SK-N-SH (cell line): ENCODE measurements at regions not wholly inside any gene's neighbourhood (a gene's known extent, or its start where the extent isn't known, plus 50 kb on each side); places are given as distances from the start of the nearest gene placed in this dataset.

Experiments used
- CTCF ChIA-PET: fragments of 300-600, 350-600 bp; formaldehyde crosslinking; extraction: SDS; loops from one replicate; lab custom pipeline; 2021; lab: Yijun Ruan, JAX
- POLR2A ChIA-PET: fragments of 350-600 bp; sonication (Branson Sonifier 250); formaldehyde crosslinking; extraction: SDS; loops from one replicate; lab custom pipeline; 2020; ENCODE audit warnings: antibody characterized with exemption, inconsistent platforms; lab: Yijun Ruan, JAX
- DNase-seq: peaks from one replicate; pipeline ENCODE4 v3.0.0; 2012
- H2AFZ ChIP-seq: fragments of 200-600 bp; sonication (generic); 2 replicates; pipeline ENCODE4 v1.8.1; 2016; ENCODE audit warnings: antibody characterized with exemption, mild to moderate bottlenecking, low read depth
- H3F3A ChIP-seq: fragments of 200-600 bp; sonication (generic); replicated peaks from 2 replicates; pipeline ENCODE3; 2016; ENCODE audit warnings: antibody characterized with exemption, mild to moderate bottlenecking; ENCODE audit not compliant: insufficient read depth
- H3K27ac ChIP-seq, 2 experiments: fragments of 200-500 bp in 1 of 2; fragments of 200-600 bp in 1 of 2; sonication (Bioruptor generic) in 1 of 2; sonication (generic), shearing (Covaris generic) in 1 of 2; 2 replicates each; pipeline versions ENCODE4 v1.5.1 to v1.6.1; 2014 to 2016; ENCODE audit warnings: low read depth in 2 of 2, inconsistent platforms in 1 of 2, low read length in 1 of 2, mild to moderate bottlenecking in 1 of 2, mixed read lengths in 1 of 2
- H3K27me3 ChIP-seq: fragments of 200-600 bp; sonication (generic), shearing (Covaris generic); 2 replicates; pipeline ENCODE4 v1.6.1; 2016; ENCODE audit warnings: mixed run types; ENCODE audit not compliant: insufficient read depth
- H3K36me3 ChIP-seq, 2 experiments: fragments of 200-500 bp in 1 of 2; fragments of 200-600 bp in 1 of 2; sonication (Bioruptor generic) in 1 of 2; sonication (generic) in 1 of 2; replicated peaks in 1 of 2; 2 replicates each; pipeline versions ENCODE3 to v1.5.1; 2014 to 2016; ENCODE audit warnings: low read length in 1 of 2, mild to moderate bottlenecking in 1 of 2; ENCODE audit not compliant: insufficient read depth in 2 of 2, control insufficient read depth in 1 of 2
- H3K4me1 ChIP-seq, 2 experiments: fragments of 200-500 bp in 1 of 2; fragments of 200-600 bp in 1 of 2; sonication (Bioruptor generic) in 1 of 2; sonication (generic), shearing (Covaris generic) in 1 of 2; 2 replicates each; pipeline versions ENCODE4 v1.5.1 to v1.6.1; 2014 to 2016; ENCODE audit warnings: low read depth in 1 of 2, low read length in 1 of 2, mixed run types in 1 of 2; ENCODE audit not compliant: insufficient read depth in 2 of 2, control insufficient read depth in 1 of 2
- H3K4me2 ChIP-seq: fragments of 200-600 bp; sonication (generic), shearing (Covaris generic); 2 replicates; pipeline ENCODE4 v1.6.1; 2017; ENCODE audit warnings: mixed run types
- H3K4me3 ChIP-seq, 2 experiments: fragments of 200-500 bp in 1 of 2; fragments of 200-600 bp in 1 of 2; sonication (Bioruptor generic) in 1 of 2; sonication (generic), shearing (Covaris generic) in 1 of 2; 2 replicates each; pipeline versions ENCODE4 v1.5.1 to v1.8.1; 2014 to 2016; ENCODE audit warnings: low read depth in 2 of 2, inconsistent platforms in 1 of 2, low read length in 1 of 2, mild to moderate bottlenecking in 1 of 2, mixed read lengths in 1 of 2, moderate library complexity in 1 of 2
- H3K79me2 ChIP-seq: fragments of 200-600 bp; sonication (generic); 2 replicates; pipeline ENCODE4 v1.8.1; 2017; ENCODE audit warnings: mild to moderate bottlenecking; ENCODE audit not compliant: insufficient read depth
- H3K9ac ChIP-seq: fragments of 200-600 bp; sonication (generic); 2 replicates; pipeline ENCODE4 v1.6.1; 2017; ENCODE audit warnings: mixed run types
- H3K9me2 ChIP-seq: fragments of 200-600 bp; sonication (generic); 2 replicates; pipeline ENCODE4 v1.6.1; 2017; ENCODE audit warnings: mixed run types
- H3K9me3 ChIP-seq: fragments of 200-600 bp; sonication (generic); 2 replicates; pipeline ENCODE4 v1.6.1; 2017; ENCODE audit warnings: mixed run types, mild to moderate bottlenecking, moderate library complexity
- H4K20me1 ChIP-seq: fragments of 200-600 bp; sonication (generic); 2 replicates; pipeline ENCODE4 v1.6.1; 2017; ENCODE audit warnings: mild to moderate bottlenecking, mixed run types; ENCODE audit not compliant: insufficient read depth
- CHD2 ChIP-seq: fragments of 150-350 bp; IDR thresholded peaks from 2 replicates; pipeline ENCODE4 v1.6.1; 2018; ENCODE audit warnings: low read length; ENCODE audit not compliant: partially characterized antibody
- CTCF ChIP-seq: fragments of 200-600 bp; sonication (generic); IDR thresholded peaks from 2 replicates; pipeline ENCODE4 v1.6.1; 2017; ENCODE audit warnings: antibody characterized with exemption, mild to moderate bottlenecking, moderate library complexity
- FOSL2 ChIP-seq: IDR thresholded peaks from 2 replicates; pipeline ENCODE4 v1.4.0; 2012; ENCODE audit warnings: low read depth, mild to moderate bottlenecking, moderate library complexity, borderline replicate concordance
- FOXM1 ChIP-seq: IDR thresholded peaks from 2 replicates; pipeline ENCODE4 v1.4.0; 2012; ENCODE audit warnings: low read depth, mild to moderate bottlenecking
- GABPA ChIP-seq: IDR thresholded peaks from 2 replicates; pipeline ENCODE4 v1.4.0; 2012; ENCODE audit warnings: low read depth, mild to moderate bottlenecking
- GATA2 ChIP-seq: sonication (generic); formaldehyde crosslinking; IDR thresholded peaks from 2 replicates; pipeline ENCODE4 v1.5.0; 2020; ENCODE audit warnings: mild to moderate bottlenecking, missing genetic modification reagents
- JUND ChIP-seq: IDR thresholded peaks from 2 replicates; pipeline ENCODE4 v1.4.0; 2012
- MEF2A ChIP-seq: IDR thresholded peaks from 2 replicates; pipeline ENCODE4 v1.4.0; 2012; ENCODE audit warnings: low read depth, borderline replicate concordance
- NRF1 ChIP-seq: IDR thresholded peaks from 2 replicates; pipeline ENCODE4 v1.6.1; 2012; ENCODE audit warnings: low read depth, mild to moderate bottlenecking, low read length
- POLR2AphosphoS5 ChIP-seq: IDR thresholded peaks from 2 replicates; pipeline ENCODE4 v1.6.1; 2012; ENCODE audit warnings: low read depth, low read length
- RFX5 ChIP-seq: IDR thresholded peaks from 2 replicates; pipeline ENCODE4 v1.6.1; 2012; ENCODE audit warnings: mild to moderate bottlenecking, improper control_type of control experiment, low read length
- RXRA ChIP-seq: IDR thresholded peaks from 2 replicates; pipeline ENCODE4 v1.4.0; 2012; ENCODE audit warnings: low read depth, mild to moderate bottlenecking, borderline replicate concordance
- SMC3 ChIP-seq: IDR thresholded peaks from 2 replicates; pipeline ENCODE4 v1.6.1; 2012; ENCODE audit warnings: low read depth, low read length, improper control_type of control experiment
- TEAD4 ChIP-seq: IDR thresholded peaks from 2 replicates; pipeline ENCODE4 v1.4.0; 2012; ENCODE audit warnings: mild to moderate bottlenecking, borderline replicate concordance; ENCODE audit not compliant: insufficient read depth
- USF1 ChIP-seq: IDR thresholded peaks from 2 replicates; pipeline ENCODE4 v1.4.0; 2012; ENCODE audit warnings: low read depth, borderline replicate concordance
- USF2 ChIP-seq: fragments of 150-350 bp; IDR thresholded peaks from 2 replicates; pipeline ENCODE4 v1.6.1; 2017; ENCODE audit warnings: antibody characterized with exemption, low read length, low read depth, borderline replicate concordance
- WGBS: methylation state at CpG from one replicate; pipeline ENCODE4 v1.1.6; 2017; ENCODE audit warnings: low lambda C conversion rate; 5-methylcytosine and 5-hydroxymethylcytosine counted together
- TF ChIP-seq, protein P1 (sequence below): IDR thresholded peaks from 2 replicates; pipeline ENCODE4 v1.6.1; 2012; ENCODE audit warnings: mild to moderate bottlenecking, low read depth, low read length, moderate library complexity
- TF ChIP-seq, protein P2 (sequence below): IDR thresholded peaks from 2 replicates; pipeline ENCODE4; 2012
- TF ChIP-seq, protein P3 (sequence below): IDR thresholded peaks from 2 replicates; pipeline ENCODE4 v1.4.0; 2012; ENCODE audit warnings: low read depth

- DNase-seq, result no peak
- no peak for TF ChIP-seq JUND
- no peak for TF ChIP-seq RFX5
- TF ChIP-seq, protein P1, sequence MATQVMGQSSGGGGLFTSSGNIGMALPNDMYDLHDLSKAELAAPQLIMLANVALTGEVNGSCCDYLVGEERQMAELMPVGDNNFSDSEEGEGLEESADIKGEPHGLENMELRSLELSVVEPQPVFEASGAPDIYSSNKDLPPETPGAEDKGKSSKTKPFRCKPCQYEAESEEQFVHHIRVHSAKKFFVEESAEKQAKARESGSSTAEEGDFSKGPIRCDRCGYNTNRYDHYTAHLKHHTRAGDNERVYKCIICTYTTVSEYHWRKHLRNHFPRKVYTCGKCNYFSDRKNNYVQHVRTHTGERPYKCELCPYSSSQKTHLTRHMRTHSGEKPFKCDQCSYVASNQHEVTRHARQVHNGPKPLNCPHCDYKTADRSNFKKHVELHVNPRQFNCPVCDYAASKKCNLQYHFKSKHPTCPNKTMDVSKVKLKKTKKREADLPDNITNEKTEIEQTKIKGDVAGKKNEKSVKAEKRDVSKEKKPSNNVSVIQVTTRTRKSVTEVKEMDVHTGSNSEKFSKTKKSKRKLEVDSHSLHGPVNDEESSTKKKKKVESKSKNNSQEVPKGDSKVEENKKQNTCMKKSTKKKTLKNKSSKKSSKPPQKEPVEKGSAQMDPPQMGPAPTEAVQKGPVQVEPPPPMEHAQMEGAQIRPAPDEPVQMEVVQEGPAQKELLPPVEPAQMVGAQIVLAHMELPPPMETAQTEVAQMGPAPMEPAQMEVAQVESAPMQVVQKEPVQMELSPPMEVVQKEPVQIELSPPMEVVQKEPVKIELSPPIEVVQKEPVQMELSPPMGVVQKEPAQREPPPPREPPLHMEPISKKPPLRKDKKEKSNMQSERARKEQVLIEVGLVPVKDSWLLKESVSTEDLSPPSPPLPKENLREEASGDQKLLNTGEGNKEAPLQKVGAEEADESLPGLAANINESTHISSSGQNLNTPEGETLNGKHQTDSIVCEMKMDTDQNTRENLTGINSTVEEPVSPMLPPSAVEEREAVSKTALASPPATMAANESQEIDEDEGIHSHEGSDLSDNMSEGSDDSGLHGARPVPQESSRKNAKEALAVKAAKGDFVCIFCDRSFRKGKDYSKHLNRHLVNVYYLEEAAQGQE, result no peak
- TF ChIP-seq CHD2, result no peak
- no peak for TF ChIP-seq SMC3
- TF ChIP-seq, protein P2, sequence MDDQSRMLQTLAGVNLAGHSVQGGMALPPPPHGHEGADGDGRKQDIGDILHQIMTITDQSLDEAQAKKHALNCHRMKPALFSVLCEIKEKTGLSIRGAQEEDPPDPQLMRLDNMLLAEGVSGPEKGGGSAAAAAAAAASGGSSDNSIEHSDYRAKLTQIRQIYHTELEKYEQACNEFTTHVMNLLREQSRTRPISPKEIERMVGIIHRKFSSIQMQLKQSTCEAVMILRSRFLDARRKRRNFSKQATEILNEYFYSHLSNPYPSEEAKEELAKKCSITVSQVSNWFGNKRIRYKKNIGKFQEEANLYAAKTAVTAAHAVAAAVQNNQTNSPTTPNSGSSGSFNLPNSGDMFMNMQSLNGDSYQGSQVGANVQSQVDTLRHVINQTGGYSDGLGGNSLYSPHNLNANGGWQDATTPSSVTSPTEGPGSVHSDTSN, result no peak
- TF ChIP-seq GATA2 (CRISPR knock-in tag), result no peak
- TF ChIP-seq FOXM1, result no peak
- no peak for TF ChIP-seq POLR2AphosphoS5
- TF ChIP-seq, protein P3, sequence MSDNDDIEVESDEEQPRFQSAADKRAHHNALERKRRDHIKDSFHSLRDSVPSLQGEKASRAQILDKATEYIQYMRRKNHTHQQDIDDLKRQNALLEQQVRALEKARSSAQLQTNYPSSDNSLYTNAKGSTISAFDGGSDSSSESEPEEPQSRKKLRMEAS, result no peak
- TF ChIP-seq CTCF, result no peak
- TF ChIP-seq USF2, result no peak
- no peak for TF ChIP-seq USF1
- TF ChIP-seq MEF2A, result no peak
- TF ChIP-seq GABPA, result no peak
- no peak for TF ChIP-seq FOSL2
- TF ChIP-seq RXRA, result no peak
- TF ChIP-seq NRF1, result no peak
- TF ChIP-seq TEAD4, result no peak
- no peak overlapping the region for H3K27ac ChIP-seq
- CTCF ChIA-PET, result no interaction called here
- H2AFZ ChIP-seq, result no peak overlapping the region
- H3K9ac ChIP-seq, result no peak overlapping the region
- no peaks in the 10 kb centered on the region for H3K36me3 ChIP-seq
- H3K27me3 ChIP-seq, result peaks cover 10% of the 10 kb centered on the region; the same call in 1 of the 2 replicates
- no peaks in the 10 kb centered on the region for H3K9me2 ChIP-seq
- H3K9me3 ChIP-seq, result no peaks in the 10 kb centered on the region
- no peaks in the 10 kb centered on the region for H3K79me2 ChIP-seq
- no peaks in the 10 kb centered on the region for H3F3A ChIP-seq
- no peak overlapping the region for H3K4me3 ChIP-seq
- no peaks in the 10 kb centered on the region for H4K20me1 ChIP-seq
- POLR2A ChIA-PET, result no interaction called here
- H3K4me1 ChIP-seq, result no peaks in the 10 kb centered on the region
- WGBS, result 48% methylated on average over 5 of the region's 5 CpGs
- H3K4me2 ChIP-seq, result no peak overlapping the region
Measured at GRCh38 chrX:69298466-69299140, 133.3 kb upstream of the PJA1 start.
